ENCODE measurements at regions not wholly inside any gene's neighbourhood (a gene's known extent, or its start where the extent isn't known, plus 50 kb on each side); places are given as distances from the start of the nearest gene placed in this dataset.

DNA sequence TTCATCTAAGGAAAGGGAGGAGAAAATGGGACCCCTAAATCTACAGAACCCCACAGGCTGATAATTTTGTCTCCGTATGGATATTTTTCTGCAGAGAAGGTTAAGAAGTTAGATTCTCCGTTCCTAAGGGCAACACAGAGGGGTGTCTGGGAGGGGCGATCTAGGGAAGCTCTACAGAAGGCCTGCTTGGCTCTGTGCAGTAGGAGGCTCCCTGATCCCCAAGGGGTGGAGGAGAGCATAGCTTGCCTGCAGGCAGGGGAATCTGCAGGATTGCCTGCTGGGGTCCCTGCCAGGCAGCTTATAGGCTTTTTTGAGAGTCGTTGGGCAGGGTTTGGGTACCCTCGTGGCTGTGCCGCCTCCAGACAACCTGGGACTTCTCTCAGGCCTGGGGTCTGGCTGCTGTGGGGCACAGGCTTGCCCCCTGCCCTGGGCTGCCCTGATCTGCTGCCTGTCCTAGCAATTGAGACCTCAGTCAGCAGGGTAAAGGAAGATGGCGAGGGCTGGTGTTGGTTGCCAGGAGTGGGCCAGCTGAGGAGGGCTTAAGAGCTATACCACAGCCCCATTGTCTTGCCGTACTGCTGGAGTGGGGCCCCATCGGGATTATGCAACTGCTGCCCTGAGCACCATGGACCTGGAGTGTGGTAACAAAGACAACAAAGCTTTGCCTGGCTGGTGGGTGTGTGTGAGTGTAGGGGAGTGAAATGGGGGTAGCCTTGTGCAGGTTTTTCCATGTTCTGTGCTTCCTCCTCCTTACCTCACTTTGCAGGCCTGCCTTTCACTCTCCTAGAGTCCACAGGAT is 74.1 kb downstream of the EFNB1 start:
- TF ChIP-seq POLR2A (IDR thresholded peaks at IDR 0.05), result no peak
- no peak for TF ChIP-seq POLR2AphosphoS5 (IDR thresholded peaks at IDR 0.05; ENCODE audit: insufficient read depth in 1 of 2, low read depth in 1 of 2)
- TF ChIP-seq, protein P1, sequence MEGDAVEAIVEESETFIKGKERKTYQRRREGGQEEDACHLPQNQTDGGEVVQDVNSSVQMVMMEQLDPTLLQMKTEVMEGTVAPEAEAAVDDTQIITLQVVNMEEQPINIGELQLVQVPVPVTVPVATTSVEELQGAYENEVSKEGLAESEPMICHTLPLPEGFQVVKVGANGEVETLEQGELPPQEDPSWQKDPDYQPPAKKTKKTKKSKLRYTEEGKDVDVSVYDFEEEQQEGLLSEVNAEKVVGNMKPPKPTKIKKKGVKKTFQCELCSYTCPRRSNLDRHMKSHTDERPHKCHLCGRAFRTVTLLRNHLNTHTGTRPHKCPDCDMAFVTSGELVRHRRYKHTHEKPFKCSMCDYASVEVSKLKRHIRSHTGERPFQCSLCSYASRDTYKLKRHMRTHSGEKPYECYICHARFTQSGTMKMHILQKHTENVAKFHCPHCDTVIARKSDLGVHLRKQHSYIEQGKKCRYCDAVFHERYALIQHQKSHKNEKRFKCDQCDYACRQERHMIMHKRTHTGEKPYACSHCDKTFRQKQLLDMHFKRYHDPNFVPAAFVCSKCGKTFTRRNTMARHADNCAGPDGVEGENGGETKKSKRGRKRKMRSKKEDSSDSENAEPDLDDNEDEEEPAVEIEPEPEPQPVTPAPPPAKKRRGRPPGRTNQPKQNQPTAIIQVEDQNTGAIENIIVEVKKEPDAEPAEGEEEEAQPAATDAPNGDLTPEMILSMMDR (IDR thresholded peaks at IDR 0.05), result no peak
- Histone ChIP-seq H3K4me3 (no peak overlapping the region), H3K36me3 (no peaks in the 10 kb centered on the region), H3K27me3 (no peaks in the 10 kb centered on the region), H3K4me1 (no peaks in the 10 kb centered on the region), H3K27ac (no peak overlapping the region), H3K9me3 (no peaks in the 10 kb centered on the region)
- no peak for DNase-seq (ENCODE audit: extremely low spot score in 2 of 2)
- intact Hi-C loops (cut with DNase I), result no loop called here

DNA sequence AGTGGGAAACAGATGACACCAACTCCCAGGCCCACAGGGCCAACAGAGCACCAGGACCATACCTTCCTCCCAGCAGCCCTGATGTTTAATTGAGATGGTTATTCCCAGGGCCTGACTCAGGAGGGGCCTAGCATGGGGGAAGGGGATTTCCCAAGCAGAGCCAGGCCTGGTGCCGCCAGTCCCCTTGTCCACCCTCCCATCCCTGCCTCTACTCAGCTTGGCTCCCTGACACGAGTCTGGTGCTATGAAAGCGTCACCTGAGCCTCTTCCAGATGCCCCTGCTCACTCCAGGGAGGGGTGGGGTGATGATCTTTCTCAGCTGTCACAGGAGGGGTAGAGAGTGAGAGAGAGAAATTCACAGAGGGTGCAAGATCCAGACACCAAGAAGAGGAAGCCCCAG is 72.7 kb downstream of the EFNB1 start:
- no peaks in the 10 kb centered on the region for H3K27me3 ChIP-seq
- DNase-seq (ENCODE audit: extremely low spot score in 2 of 2), result no peak
- no peaks in the 10 kb centered on the region for H3K36me3 ChIP-seq
- intact Hi-C loops (cut with DNase I), result no loop called here
- H3K4me3 ChIP-seq, result no peak overlapping the region
- H3K4me1 ChIP-seq, result no peaks in the 10 kb centered on the region
- TF ChIP-seq POLR2A (IDR thresholded peaks at IDR 0.05), result no peak
- TF ChIP-seq POLR2AphosphoS5 (IDR thresholded peaks at IDR 0.05; ENCODE audit: insufficient read depth in 1 of 2, low read depth in 1 of 2), result no peak
- TF ChIP-seq, protein P1 (IDR thresholded peaks at IDR 0.05), result no peak
- no peaks in the 10 kb centered on the region for H3K9me3 ChIP-seq
- H3K27ac ChIP-seq, result no peak overlapping the region

DNA sequence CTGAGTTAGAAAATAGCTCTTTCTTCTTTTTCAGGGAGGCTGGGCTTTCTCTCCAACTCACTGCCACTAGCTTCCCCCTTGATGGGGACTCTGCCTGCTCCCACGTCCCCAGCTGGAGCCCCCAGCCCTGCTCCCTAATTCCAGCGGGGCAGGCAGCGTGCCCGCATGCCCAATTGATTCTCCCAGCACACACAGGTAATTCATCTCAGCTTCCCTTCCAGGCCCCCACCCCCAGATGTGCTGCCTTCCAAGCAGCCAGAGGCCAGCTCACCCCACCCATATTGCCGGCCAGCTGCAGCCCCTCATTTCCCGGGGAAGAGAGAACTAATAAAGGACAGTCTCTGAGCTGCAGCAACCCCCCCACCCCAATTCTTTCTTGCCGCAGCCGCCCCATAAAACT is 69.8 kb downstream of the EFNB1 start:
- H3K4me1 ChIP-seq, result peaks cover 24% of the 10 kb centered on the region
- H3K36me3 ChIP-seq, result no peaks in the 10 kb centered on the region
- H3K27me3 ChIP-seq, result no peaks in the 10 kb centered on the region
- no peak overlapping the region for H3K27ac ChIP-seq
- H3K4me3 ChIP-seq, result no peak overlapping the region
- H3K9me3 ChIP-seq, result no peaks in the 10 kb centered on the region
- intact Hi-C loops (cut with DNase I), result no loop called here
- DNase-seq (ENCODE audit: extremely low spot score in 2 of 2), result no peak
- TF ChIP-seq, protein P1 (IDR thresholded peaks at IDR 0.05), result no peak
- TF ChIP-seq POLR2A (IDR thresholded peaks at IDR 0.05), result no peak
- TF ChIP-seq POLR2AphosphoS5 (IDR thresholded peaks at IDR 0.05; ENCODE audit: insufficient read depth in 1 of 2, low read depth in 1 of 2), result no peak

DNA sequence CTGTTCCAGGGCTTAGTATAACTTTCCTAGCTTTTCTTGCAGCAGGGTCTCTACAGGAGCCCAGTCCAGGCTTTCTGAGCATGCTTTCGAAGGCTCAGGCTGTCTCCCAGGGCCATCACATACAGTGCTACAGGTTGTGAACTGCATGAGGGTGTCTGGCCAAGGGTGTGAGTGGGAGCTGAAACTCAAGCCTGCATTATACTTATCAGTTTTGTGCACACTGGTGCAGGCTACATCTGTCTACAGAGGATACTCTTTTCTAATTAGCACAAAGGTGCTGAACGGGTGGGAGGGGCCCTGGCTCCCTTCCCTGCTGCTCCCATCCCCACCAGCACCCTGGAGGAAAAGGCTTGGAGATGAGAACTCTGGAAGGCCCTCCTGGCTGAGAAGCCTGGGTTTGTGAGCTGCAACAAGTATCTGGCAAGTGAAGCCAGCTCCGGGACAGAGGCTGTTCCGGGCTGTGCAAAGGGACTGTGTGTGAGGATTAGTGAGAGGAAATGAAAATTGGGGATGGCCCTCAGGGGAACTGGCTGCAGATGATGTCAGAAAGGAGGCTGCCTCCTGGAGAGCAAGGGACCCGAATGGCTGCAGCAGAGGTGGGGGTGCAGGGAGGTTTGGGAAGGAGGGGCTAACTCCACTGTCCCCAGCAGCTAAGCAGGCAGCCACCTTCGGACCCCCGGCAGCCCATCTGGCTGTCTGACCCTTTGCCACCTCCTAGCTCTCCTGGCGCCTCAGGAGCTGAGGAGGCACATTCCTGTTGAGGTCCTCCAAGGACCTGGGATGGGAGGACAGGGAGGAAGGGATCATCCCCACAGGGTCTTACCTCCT is 68.5 kb downstream of the EFNB1 start:
- intact Hi-C loops (cut with DNase I), result no loop called here
- Histone ChIP-seq H3K36me3 (no peaks in the 10 kb centered on the region), H3K27ac (no peak overlapping the region), H3K27me3 (no peaks in the 10 kb centered on the region), H3K9me3 (no peaks in the 10 kb centered on the region), H3K4me3 (no peak overlapping the region), H3K4me1 (peaks cover 24% of the 10 kb centered on the region)
- DNase-seq (ENCODE audit: extremely low spot score in 2 of 2), result no peak
- TF ChIP-seq, protein P1 (IDR thresholded peaks at IDR 0.05), result no peak
- no peak for TF ChIP-seq POLR2AphosphoS5 (IDR thresholded peaks at IDR 0.05; ENCODE audit: insufficient read depth in 1 of 2, low read depth in 1 of 2)
- no peak for TF ChIP-seq POLR2A (IDR thresholded peaks at IDR 0.05)
